Activated CD4-positive, alpha-beta T cell treated with anti-CD3 and anti-CD28 coated beads for 36 hours (primary cell): ENCODE measurements at regions not wholly inside any gene's neighbourhood (a gene's known extent, or its start where the extent isn't known, plus 50 kb on each side); places are given as distances from the start of the nearest gene placed in this dataset.

Experiments
- ATAC-seq: fragments of 200-7000 bp; cut with Tn5 transposase; one replicate; pipeline ENCODE4 v1.10.0; 2021; ENCODE audit warnings: mild to moderate bottlenecking, moderate library complexity
- CTCF ChIA-PET: fragments of 350-600 bp; sonication (Branson Sonifier 250); formaldehyde crosslinking; loops from one replicate; lab custom pipeline; 2021; ENCODE audit warnings: antibody characterized with exemption; lab: Charles Lee
- POLR2A ChIA-PET: fragments of 350-600 bp; sonication (Branson Sonifier 250); formaldehyde crosslinking; loops from one replicate; lab custom pipeline; 2021; ENCODE audit warnings: antibody characterized with exemption, inconsistent platforms; lab: Charles Lee
- DNase-seq: peaks from one replicate; pipeline ENCODE4 v3.0.0-alpha.2; 2020
- H3K27ac Mint-ChIP-seq: one replicate; pipeline ENCODE4 v1.8.0; 2021; ENCODE audit warnings: mixed read lengths
- H3K27me3 Mint-ChIP-seq: one replicate; pipeline ENCODE4 v1.8.0; 2021; ENCODE audit warnings: mixed read lengths
- H3K36me3 Mint-ChIP-seq: one replicate; pipeline ENCODE4 v1.8.0; 2021; ENCODE audit warnings: low read depth, mixed read lengths
- H3K4me1 Mint-ChIP-seq: one replicate; pipeline ENCODE4 v1.8.0; 2021; ENCODE audit warnings: mixed read lengths
- H3K4me3 Mint-ChIP-seq: one replicate; pipeline ENCODE4 v1.8.0; 2021; ENCODE audit warnings: mild to moderate bottlenecking, moderate library complexity, mixed read lengths
- H3K9me3 Mint-ChIP-seq: one replicate; pipeline ENCODE4 v1.8.0; 2021; ENCODE audit warnings: low read depth, mixed read lengths
- intact Hi-C, 2 experiments: fragments of 100-400 bp; cut with DNase I in 1 of 2; cut with micrococcal nuclease in 1 of 2; formaldehyde crosslinking; loops; one replicate each; pipeline versions ENCODE4 v1.14.2 to v1.15.1; 2022 to 2024; cut with DNase I, micrococcal nuclease

DNA sequence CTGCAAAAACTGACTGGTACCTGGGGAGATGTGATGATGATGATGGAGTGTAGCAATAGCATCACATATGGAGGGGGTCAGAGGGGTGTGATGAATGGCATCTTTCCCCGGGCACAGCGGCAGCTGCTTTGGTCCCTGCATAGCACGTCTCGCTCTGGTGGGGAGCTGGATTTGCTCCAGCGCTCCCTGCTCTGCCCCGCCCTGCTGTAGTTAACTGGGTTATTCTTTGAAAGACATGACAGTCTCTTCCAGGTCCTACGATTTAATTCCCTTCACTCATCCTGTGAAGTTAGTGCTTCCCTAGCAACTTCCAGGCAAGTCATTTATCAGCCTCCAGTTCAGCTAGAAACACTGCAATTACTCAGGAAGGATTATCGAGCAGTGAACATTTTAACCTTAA lies 463.1 kb downstream of the TSN start:
- Mint-ChIP-seq H3K36me3 (no peaks in the 10 kb centered on the region), H3K9me3 (no peaks in the 10 kb centered on the region), H3K4me3 (no peak overlapping the region), H3K27ac (no peak overlapping the region), H3K27me3 (no peaks in the 10 kb centered on the region), H3K4me1 (no peaks in the 10 kb centered on the region)
- intact Hi-C loops = no loop called here
- DNase-seq (no peak), ATAC-seq (no peak)
- ChIA-PET CTCF (interaction anchor here (0.6 kb wide), 1 partner anchor 52 kb away, joined by 3 read pairs; no protein-coding TSS in a partner anchor), POLR2A (no interaction called here)

DNA sequence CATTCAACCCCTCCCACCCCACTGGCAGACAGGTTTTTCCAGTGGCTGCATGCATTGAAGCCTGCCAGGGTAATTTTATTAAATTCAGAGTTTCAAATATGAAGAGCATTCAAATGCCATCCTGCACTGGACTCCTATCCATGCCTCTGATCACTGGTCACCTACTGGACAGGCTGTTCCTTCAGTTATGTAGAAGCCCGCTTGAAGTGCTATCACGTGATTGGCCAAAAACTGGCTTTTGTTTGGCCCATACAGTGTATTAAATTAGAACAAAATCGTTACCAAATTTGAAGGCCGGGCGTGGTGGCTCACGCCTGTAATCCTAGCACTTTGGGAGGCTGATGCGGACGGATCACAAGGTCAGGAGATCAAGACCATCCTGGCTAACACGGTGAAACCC lies 464.1 kb downstream of the TSN start:
- ATAC-seq (no peak), DNase-seq (no peak)
- no peak overlapping the region for H3K4me3 Mint-ChIP-seq
- H3K27me3 Mint-ChIP-seq = no peaks in the 10 kb centered on the region
- CTCF ChIA-PET = no interaction called here
- H3K27ac Mint-ChIP-seq = no peak overlapping the region
- H3K9me3 Mint-ChIP-seq = no peaks in the 10 kb centered on the region
- no peaks in the 10 kb centered on the region for H3K36me3 Mint-ChIP-seq
- POLR2A ChIA-PET = no interaction called here
- H3K4me1 Mint-ChIP-seq = no peaks in the 10 kb centered on the region
- intact Hi-C loops = no loop called here

DNA sequence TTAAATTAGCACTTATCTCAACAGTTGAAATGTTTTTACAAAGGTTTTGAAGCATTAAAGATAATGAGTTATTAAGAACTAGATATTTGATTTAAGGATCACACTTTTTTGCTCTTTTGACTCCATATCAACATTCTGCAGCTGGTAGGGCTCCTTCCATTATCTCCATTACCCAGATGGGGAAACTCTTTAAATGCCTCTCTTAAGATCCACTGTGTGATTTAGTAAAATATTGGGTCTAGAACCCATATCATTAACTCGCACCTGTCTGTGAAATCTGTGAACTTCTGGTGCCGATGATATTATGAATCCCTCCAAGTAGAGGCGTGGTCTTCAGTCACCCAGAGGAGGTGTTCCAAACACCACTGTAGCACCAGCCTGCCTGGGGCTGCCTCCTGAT lies 466.2 kb downstream of the TSN start:
- CTCF ChIA-PET = no interaction called here
- POLR2A ChIA-PET = interaction anchor here (0.7 kb wide), 1 partner anchor 244 kb away, joined by 4 read pairs; no protein-coding TSS in a partner anchor
- H3K9me3 Mint-ChIP-seq = no peaks in the 10 kb centered on the region
- no peaks in the 10 kb centered on the region for H3K36me3 Mint-ChIP-seq
- no peak overlapping the region for H3K4me3 Mint-ChIP-seq
- no peaks in the 10 kb centered on the region for H3K27me3 Mint-ChIP-seq
- no peaks in the 10 kb centered on the region for H3K4me1 Mint-ChIP-seq
- no peak for DNase-seq
- H3K27ac Mint-ChIP-seq = no peak overlapping the region
- intact Hi-C loops = no loop called here
- no peak for ATAC-seq

DNA sequence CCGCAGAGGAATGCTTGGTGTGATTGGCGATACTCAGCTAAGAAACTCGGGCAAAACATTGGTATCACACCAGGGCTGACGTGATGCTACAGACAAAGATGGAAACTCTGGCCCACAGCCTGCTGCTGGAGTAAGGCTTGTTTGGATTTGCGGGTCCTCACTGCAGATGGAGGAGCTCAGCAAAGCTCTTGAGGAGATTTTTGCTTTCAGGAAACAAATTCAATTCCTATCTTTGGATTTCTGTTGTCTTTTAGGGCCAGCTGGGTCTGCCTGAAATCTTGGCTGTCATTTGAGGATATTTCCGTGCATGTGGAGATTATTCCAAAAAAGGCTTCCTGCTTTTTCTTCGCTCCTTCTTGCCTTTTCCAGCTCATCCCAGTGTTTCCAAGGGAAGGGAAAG lies 475.8 kb downstream of the TSN start:
- no peaks in the 10 kb centered on the region for H3K36me3 Mint-ChIP-seq
- no peaks in the 10 kb centered on the region for H3K27me3 Mint-ChIP-seq
- ChIA-PET CTCF (no interaction called here), POLR2A (no interaction called here)
- no peak overlapping the region for H3K4me3 Mint-ChIP-seq
- no peak overlapping the region for H3K27ac Mint-ChIP-seq
- H3K9me3 Mint-ChIP-seq = no peaks in the 10 kb centered on the region
- intact Hi-C loops = no loop called here
- H3K4me1 Mint-ChIP-seq = no peaks in the 10 kb centered on the region
- DNase-seq (no peak), ATAC-seq (no peak)

DNA sequence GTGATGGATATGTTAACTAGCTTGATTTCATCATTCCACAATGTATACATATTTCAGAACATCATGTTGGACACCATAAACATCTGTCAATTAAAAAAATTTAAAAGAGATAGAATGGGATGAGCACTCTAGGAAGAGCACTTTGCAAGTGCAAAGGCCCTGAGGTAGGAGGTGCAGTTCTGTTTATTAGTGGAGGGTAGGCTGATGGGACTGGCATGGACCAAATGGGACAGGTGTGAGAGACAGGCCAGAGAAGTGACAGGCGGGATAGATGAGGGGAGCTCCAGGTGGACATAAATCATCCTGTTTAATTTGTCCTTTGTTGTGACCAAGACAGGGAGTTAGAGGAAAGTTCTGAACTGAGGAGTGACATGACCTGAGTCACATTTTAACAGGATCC lies 477.9 kb downstream of the TSN start:
- intact Hi-C loops = no loop called here
- ChIA-PET POLR2A (no interaction called here), CTCF (no interaction called here)
- ATAC-seq = no peak
- no peak overlapping the region for H3K27ac Mint-ChIP-seq
- H3K27me3 Mint-ChIP-seq = no peaks in the 10 kb centered on the region
- DNase-seq = no peak
- H3K4me1 Mint-ChIP-seq = no peaks in the 10 kb centered on the region
- H3K36me3 Mint-ChIP-seq = no peaks in the 10 kb centered on the region
- no peak overlapping the region for H3K4me3 Mint-ChIP-seq
- H3K9me3 Mint-ChIP-seq = no peaks in the 10 kb centered on the region

DNA sequence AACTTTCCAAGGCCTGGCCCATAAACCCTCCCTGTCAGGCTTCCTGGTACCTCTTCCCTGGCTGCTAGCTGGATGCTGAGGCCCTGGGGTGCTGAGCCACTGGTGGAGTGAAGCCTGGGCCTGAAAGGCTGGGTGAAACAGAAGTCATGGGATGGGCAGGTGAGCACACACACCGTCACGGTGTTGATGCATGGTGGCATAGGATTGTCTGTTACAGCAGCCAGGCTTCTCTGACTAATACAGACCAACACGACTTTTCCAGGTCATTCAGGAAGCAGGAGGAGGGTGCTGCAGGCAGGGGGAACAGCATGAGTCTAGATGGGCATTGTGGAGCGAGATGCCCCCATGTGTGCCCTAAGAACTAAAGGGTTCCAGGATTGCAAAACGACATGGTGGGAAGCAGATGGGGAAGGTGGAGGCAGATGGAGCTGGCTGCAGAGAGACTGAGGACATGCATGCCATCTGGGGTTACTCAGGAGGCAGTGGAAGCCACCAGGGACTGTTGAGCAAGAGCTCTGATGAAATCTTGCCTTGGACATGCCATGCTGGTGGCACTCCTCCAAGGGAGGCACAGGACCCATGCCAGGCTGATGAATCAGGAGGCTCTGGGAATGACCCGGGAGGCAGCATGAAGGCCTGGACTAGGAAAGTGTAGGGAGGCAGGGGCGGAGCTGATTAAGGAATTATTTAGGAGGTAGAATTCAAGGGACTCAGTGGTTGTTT lies 480.9 kb downstream of the TSN start:
- CTCF ChIA-PET = interaction anchor here (0.7 kb wide), 1 partner anchor 65 kb away, joined by 4 read pairs; no protein-coding TSS in a partner anchor
- DNase-seq (no peak), ATAC-seq (no peak)
- Mint-ChIP-seq H3K4me1 (no peaks in the 10 kb centered on the region), H3K36me3 (no peaks in the 10 kb centered on the region), H3K9me3 (no peaks in the 10 kb centered on the region), H3K27me3 (no peaks in the 10 kb centered on the region), H3K27ac (no peak overlapping the region), H3K4me3 (no peak overlapping the region)
- intact Hi-C loops = no loop called here
- POLR2A ChIA-PET = no interaction called here

DNA sequence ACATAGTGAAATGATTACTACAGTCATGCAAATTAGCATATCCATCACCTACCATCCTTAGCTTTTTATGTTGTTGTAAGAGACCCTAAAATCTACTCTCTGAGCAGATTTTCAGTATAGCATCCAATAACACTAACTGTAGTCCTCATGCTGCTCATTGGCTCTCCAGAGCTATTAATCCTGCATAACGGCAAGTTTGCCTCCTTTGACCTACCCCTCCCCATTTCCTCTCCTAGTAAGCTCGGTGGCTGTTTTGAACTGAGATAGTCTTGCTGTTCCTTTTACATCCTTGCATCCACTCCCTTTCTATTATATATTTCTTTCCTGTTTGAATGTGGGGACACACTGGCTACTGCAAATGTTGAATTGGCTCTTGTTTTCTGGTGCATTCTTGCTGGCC lies 481.5 kb downstream of the TSN start:
- Mint-ChIP-seq H3K9me3 (no peaks in the 10 kb centered on the region), H3K4me1 (no peaks in the 10 kb centered on the region), H3K27ac (no peak overlapping the region), H3K27me3 (no peaks in the 10 kb centered on the region), H3K36me3 (no peaks in the 10 kb centered on the region), H3K4me3 (no peak overlapping the region)
- ATAC-seq (no peak), DNase-seq (no peak)
- intact Hi-C loops = no loop called here
- ChIA-PET POLR2A (no interaction called here), CTCF (interaction anchor here (0.7 kb wide), 1 partner anchor 65 kb away, joined by 4 read pairs; no protein-coding TSS in a partner anchor)

DNA sequence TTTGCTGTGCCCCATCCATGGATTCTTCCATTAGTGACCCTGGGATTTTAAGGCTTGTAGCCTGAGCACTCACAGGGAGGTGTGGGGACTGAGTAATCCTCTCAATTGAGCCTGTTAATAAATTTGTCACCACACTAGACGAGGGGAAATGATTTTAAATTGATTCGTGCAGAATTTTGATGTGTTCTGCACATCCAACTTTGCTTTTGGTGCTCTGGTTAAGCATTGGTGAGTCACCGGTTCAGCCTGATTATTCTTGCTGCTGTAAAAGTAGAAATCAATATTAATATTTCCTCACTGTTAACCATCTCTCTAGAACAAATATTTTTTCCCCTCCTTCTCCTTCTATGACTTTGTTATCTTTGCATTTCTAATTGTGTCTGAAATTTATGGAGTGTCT lies 482.0 kb downstream of the TSN start:
- H3K27ac Mint-ChIP-seq = no peak overlapping the region
- intact Hi-C loops = no loop called here
- ATAC-seq (no peak), DNase-seq (no peak)
- H3K4me3 Mint-ChIP-seq = no peak overlapping the region
- H3K36me3 Mint-ChIP-seq = no peaks in the 10 kb centered on the region
- ChIA-PET CTCF (no interaction called here), POLR2A (no interaction called here)
- H3K4me1 Mint-ChIP-seq = no peaks in the 10 kb centered on the region
- H3K27me3 Mint-ChIP-seq = no peaks in the 10 kb centered on the region
- H3K9me3 Mint-ChIP-seq = no peaks in the 10 kb centered on the region

DNA sequence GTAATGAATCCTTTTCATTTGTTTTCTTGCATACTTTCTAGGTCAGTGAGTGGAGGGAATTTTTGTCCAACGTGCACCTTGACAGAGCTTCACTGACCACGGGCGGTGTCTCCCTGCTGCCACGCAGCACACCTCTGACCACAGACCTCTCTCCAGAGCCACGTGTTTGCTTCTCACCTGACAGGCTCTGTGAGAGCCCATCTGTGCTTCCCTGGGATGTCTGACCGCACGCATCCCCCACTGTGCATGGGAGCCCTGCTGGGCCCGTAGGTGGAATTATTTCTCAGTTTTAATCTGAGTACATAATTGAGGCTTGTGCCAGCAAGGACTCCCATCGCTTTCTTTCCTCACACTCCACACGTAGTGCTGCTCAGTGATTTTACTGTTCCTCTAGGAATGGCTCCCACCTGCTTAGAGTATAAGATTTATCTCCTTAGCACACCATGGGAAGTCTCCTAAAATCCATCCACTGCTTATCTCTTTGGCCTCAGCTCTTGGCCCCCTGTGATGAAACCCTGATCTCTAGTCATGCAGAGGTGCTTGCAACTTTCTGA lies 482.6 kb downstream of the TSN start:
- H3K4me1 Mint-ChIP-seq = no peaks in the 10 kb centered on the region
- no peaks in the 10 kb centered on the region for H3K27me3 Mint-ChIP-seq
- H3K27ac Mint-ChIP-seq = no peak overlapping the region
- H3K36me3 Mint-ChIP-seq = no peaks in the 10 kb centered on the region
- DNase-seq (no peak), ATAC-seq (no peak)
- no peaks in the 10 kb centered on the region for H3K9me3 Mint-ChIP-seq
- no peak overlapping the region for H3K4me3 Mint-ChIP-seq
- intact Hi-C loops = no loop called here
- POLR2A ChIA-PET = no interaction called here
- CTCF ChIA-PET = no interaction called here

DNA sequence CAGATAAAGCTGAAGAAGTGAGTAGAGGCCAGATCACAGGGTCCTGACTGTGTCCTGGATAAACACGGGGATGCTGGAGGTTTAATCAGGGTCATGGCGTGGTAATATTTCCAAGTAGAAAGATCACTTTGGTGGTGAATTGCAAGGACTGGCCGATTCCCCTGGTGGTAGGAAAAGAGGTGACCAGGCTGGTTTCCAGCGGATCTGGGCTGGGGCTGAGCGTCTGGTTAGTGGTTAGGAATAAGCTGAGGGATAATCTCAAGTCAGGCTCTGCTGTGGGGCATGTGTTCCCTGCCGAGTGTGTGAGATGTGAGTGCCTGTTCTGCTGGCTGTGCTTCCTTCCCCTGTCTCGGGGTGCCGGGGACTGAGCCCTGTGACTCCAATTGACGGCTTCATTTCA lies 484.0 kb downstream of the TSN start:
- intact Hi-C loops = no loop called here
- H3K4me1 Mint-ChIP-seq = no peaks in the 10 kb centered on the region
- no peaks in the 10 kb centered on the region for H3K27me3 Mint-ChIP-seq
- H3K36me3 Mint-ChIP-seq = no peaks in the 10 kb centered on the region
- ATAC-seq = no peak
- CTCF ChIA-PET = no interaction called here
- H3K9me3 Mint-ChIP-seq = no peaks in the 10 kb centered on the region
- no peak overlapping the region for H3K27ac Mint-ChIP-seq
- DNase-seq = no peak
- H3K4me3 Mint-ChIP-seq = no peak overlapping the region
- POLR2A ChIA-PET = no interaction called here

DNA sequence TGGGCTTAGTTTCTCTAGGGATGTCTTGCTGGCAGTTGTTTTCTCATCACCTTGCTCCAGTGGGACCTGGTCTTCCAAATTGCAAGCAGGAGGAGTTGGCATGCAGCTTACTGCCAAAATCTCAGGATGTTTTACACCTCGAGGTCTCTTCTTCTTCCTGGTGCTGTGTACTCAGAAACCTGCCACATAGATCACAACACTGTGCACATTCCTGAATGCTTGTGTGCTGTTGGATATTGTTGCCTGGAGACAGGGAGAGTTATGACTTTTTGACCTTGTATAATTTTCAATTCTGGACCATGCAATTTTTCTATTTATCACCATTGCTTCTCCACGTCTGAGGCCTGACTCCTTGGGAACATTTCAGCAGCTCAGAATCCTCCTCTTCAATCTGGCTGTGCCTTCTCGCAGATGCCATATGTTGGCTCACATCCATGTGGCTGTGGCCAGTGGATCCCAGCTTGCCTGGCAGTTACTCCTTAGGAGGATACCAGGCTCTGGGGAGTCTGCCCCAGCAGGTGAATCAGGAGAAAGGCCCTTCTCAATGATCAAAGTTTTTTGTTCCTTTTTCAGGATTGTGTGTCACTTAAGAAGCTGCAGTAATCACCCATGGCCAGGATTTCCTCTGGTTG lies 489.3 kb downstream of the TSN start:
- CTCF ChIA-PET = no interaction called here
- H3K27me3 Mint-ChIP-seq = peaks cover 1% of the 10 kb centered on the region
- DNase-seq (no peak), ATAC-seq (no peak)
- POLR2A ChIA-PET = no interaction called here
- no peak overlapping the region for H3K4me3 Mint-ChIP-seq
- intact Hi-C loops = no loop called here
- no peaks in the 10 kb centered on the region for H3K36me3 Mint-ChIP-seq
- H3K4me1 Mint-ChIP-seq = no peaks in the 10 kb centered on the region
- no peak overlapping the region for H3K27ac Mint-ChIP-seq
- no peaks in the 10 kb centered on the region for H3K9me3 Mint-ChIP-seq

DNA sequence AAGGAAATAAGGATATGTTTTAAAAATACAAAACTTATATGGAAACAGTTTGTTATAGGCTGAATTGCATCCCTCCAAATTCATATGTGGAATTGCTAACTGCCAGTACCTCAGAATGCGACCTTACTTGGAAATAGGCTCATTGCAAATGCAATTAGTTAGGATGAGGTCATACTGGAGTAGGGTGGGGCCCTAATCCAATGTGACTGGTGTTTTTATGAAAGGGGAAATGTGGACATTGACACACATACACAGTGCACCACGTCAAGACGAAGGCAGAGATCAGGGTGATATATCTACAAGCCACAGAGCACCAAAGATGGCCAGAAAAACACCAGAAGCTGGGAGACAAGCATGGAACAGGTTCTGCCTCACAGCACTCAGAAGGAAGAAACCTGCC lies 494.2 kb downstream of the TSN start:
- H3K9me3 Mint-ChIP-seq = no peaks in the 10 kb centered on the region
- DNase-seq (no peak), ATAC-seq (no peak)
- intact Hi-C loops = no loop called here
- no peak overlapping the region for H3K4me3 Mint-ChIP-seq
- POLR2A ChIA-PET = no interaction called here
- H3K27me3 Mint-ChIP-seq = peaks cover 1% of the 10 kb centered on the region
- H3K27ac Mint-ChIP-seq = no peak overlapping the region
- H3K36me3 Mint-ChIP-seq = no peaks in the 10 kb centered on the region
- no peaks in the 10 kb centered on the region for H3K4me1 Mint-ChIP-seq
- CTCF ChIA-PET = no interaction called here
